ENCODE measurements at regions not wholly inside any gene's neighbourhood (a gene's known extent, or its start where the extent isn't known, plus 50 kb on each side); places are given as distances from the start of the nearest gene placed in this dataset.
A peak's percentile ranks its signal among the peaks of the same experiment; 100 is the strongest.

- peaks cover 19% of the 10 kb centered on the region for H3K4me1 Mint-ChIP-seq
- H3K4me3 Mint-ChIP-seq = no peak overlapping the region
- DNase-seq (no peak), ATAC-seq (no peak)
- H3K27ac Mint-ChIP-seq = no peak overlapping the region
- H3K36me3 Mint-ChIP-seq (ENCODE audit: low read depth) = peaks cover 17% of the 10 kb centered on the region
- no peaks in the 10 kb centered on the region for H3K27me3 Mint-ChIP-seq
- H3K9me3 Mint-ChIP-seq = peaks cover 15% of the 10 kb centered on the region
Observed at GRCh38 chr6:131399433-131399832, 173.6 kb upstream of the ARG1 start.

GRCh38 chr6:131400054-131400778, 172.8 kb upstream of the ARG1 start:
- Mint-ChIP-seq H3K4me1 (peaks cover 19% of the 10 kb centered on the region), H3K9me3 (peaks cover 10% of the 10 kb centered on the region), H3K27ac (peak overlapping the region; percentile 62), H3K4me3 (no peak overlapping the region), H3K27me3 (no peaks in the 10 kb centered on the region), H3K36me3 (ENCODE audit: low read depth) (peaks cover 17% of the 10 kb centered on the region)
- no peak for DNase-seq
- ATAC-seq = peak; percentile 76

- peaks cover 17% of the 10 kb centered on the region for H3K36me3 Mint-ChIP-seq (ENCODE audit: low read depth)
- peak overlapping the region; percentile 62 for H3K27ac Mint-ChIP-seq
Observed at GRCh38 chr6:131400779-131401496, 172.1 kb upstream of the ARG1 start.

GRCh38 chr6:131408811-131409210, 164.2 kb upstream of the ARG1 start:
- Mint-ChIP-seq H3K36me3 (ENCODE audit: low read depth) (peaks cover 14% of the 10 kb centered on the region), H3K4me1 (peaks cover 10% of the 10 kb centered on the region), H3K4me3 (no peak overlapping the region), H3K27ac (no peak overlapping the region), H3K9me3 (peaks cover 17% of the 10 kb centered on the region), H3K27me3 (no peaks in the 10 kb centered on the region)
- ATAC-seq (no peak), DNase-seq (no peak)

More at GRCh38 chr6:131400779-131401496, 172.1 kb upstream of the ARG1 start:
- peaks cover 19% of the 10 kb centered on the region for H3K4me1 Mint-ChIP-seq
- peaks cover 10% of the 10 kb centered on the region for H3K9me3 Mint-ChIP-seq
- ATAC-seq = no peak
- no peaks in the 10 kb centered on the region for H3K27me3 Mint-ChIP-seq
- no peak for DNase-seq
- no peak overlapping the region for H3K4me3 Mint-ChIP-seq

- Mint-ChIP-seq H3K27ac (no peak overlapping the region), H3K4me1 (peaks cover 24% of the 10 kb centered on the region), H3K36me3 (ENCODE audit: low read depth) (peaks cover 14% of the 10 kb centered on the region), H3K4me3 (no peak overlapping the region), H3K27me3 (no peaks in the 10 kb centered on the region), H3K9me3 (peaks cover 17% of the 10 kb centered on the region)
- DNase-seq (no peak), ATAC-seq (no peak)
Observed at GRCh38 chr6:131410785-131411184, 162.2 kb upstream of the ARG1 start.

GRCh38 chr6:131412960-131413830, 159.8 kb upstream of the ARG1 start:
- H3K36me3 Mint-ChIP-seq (ENCODE audit: low read depth) = peaks cover 16% of the 10 kb centered on the region
- no peak overlapping the region for H3K27ac Mint-ChIP-seq
- H3K4me3 Mint-ChIP-seq = no peak overlapping the region
- no peaks in the 10 kb centered on the region for H3K27me3 Mint-ChIP-seq
- ATAC-seq = peak; percentile 59
- no peak for DNase-seq
- peaks cover 17% of the 10 kb centered on the region for H3K9me3 Mint-ChIP-seq
- H3K4me1 Mint-ChIP-seq = peaks cover 43% of the 10 kb centered on the region

GRCh38 chr6:131413831-131414191, 159.2 kb upstream of the ARG1 start:
- no peak overlapping the region for H3K4me3 Mint-ChIP-seq
- DNase-seq (no peak), ATAC-seq (no peak)
- H3K9me3 Mint-ChIP-seq = peaks cover 17% of the 10 kb centered on the region
- no peak overlapping the region for H3K27ac Mint-ChIP-seq
- peaks cover 48% of the 10 kb centered on the region for H3K4me1 Mint-ChIP-seq
- H3K36me3 Mint-ChIP-seq (ENCODE audit: low read depth) = peaks cover 16% of the 10 kb centered on the region
- no peaks in the 10 kb centered on the region for H3K27me3 Mint-ChIP-seq

GRCh38 chr6:131414956-131415355, 158.1 kb upstream of the ARG1 start:
- Mint-ChIP-seq H3K4me3 (no peak overlapping the region), H3K36me3 (ENCODE audit: low read depth) (peaks cover 15% of the 10 kb centered on the region), H3K9me3 (peaks cover 17% of the 10 kb centered on the region), H3K4me1 (peaks cover 60% of the 10 kb centered on the region), H3K27me3 (no peaks in the 10 kb centered on the region), H3K27ac (no peak overlapping the region)
- DNase-seq = no peak
- no peak for ATAC-seq

GRCh38 chr6:131418441-131418840, 154.6 kb upstream of the ARG1 start:
- Mint-ChIP-seq H3K27ac (no peak overlapping the region), H3K27me3 (no peaks in the 10 kb centered on the region), H3K36me3 (ENCODE audit: low read depth) (peaks cover 11% of the 10 kb centered on the region), H3K9me3 (no peaks in the 10 kb centered on the region), H3K4me1 (peaks cover 60% of the 10 kb centered on the region), H3K4me3 (no peak overlapping the region)
- DNase-seq (no peak), ATAC-seq (no peak)

GRCh38 chr6:131419702-131420101, 153.3 kb upstream of the ARG1 start:
- peak; percentile 86 for ATAC-seq

GRCh38 chr6:131424016-131424415, 149.0 kb upstream of the ARG1 start:
- Mint-ChIP-seq H3K4me1 (peaks cover 34% of the 10 kb centered on the region), H3K4me3 (no peak overlapping the region), H3K27ac (no peak overlapping the region), H3K9me3 (peaks cover 6% of the 10 kb centered on the region), H3K36me3 (ENCODE audit: low read depth) (peaks cover 15% of the 10 kb centered on the region), H3K27me3 (no peaks in the 10 kb centered on the region)
- no peak for ATAC-seq
- no peak for DNase-seq

More at GRCh38 chr6:131419702-131420101, 153.3 kb upstream of the ARG1 start:
- Mint-ChIP-seq H3K27me3 (no peaks in the 10 kb centered on the region), H3K27ac (peak overlapping the region; percentile 90), H3K9me3 (no peaks in the 10 kb centered on the region), H3K4me3 (peak overlapping the region; percentile 33), H3K4me1 (peaks cover 51% of the 10 kb centered on the region), H3K36me3 (ENCODE audit: low read depth) (peaks cover 11% of the 10 kb centered on the region)
- DNase-seq = no peak

GRCh38 chr6:131424475-131424874, 148.6 kb upstream of the ARG1 start:
- Mint-ChIP-seq H3K9me3 (peaks cover 6% of the 10 kb centered on the region), H3K4me1 (peaks cover 29% of the 10 kb centered on the region), H3K4me3 (no peak overlapping the region), H3K27me3 (no peaks in the 10 kb centered on the region), H3K36me3 (ENCODE audit: low read depth) (peaks cover 19% of the 10 kb centered on the region), H3K27ac (no peak overlapping the region)
- no peak for DNase-seq
- ATAC-seq = no peak

GRCh38 chr6:131427434-131428058, 145.5 kb upstream of the ARG1 start:
- ATAC-seq = no peak
- no peaks in the 10 kb centered on the region for H3K27me3 Mint-ChIP-seq
- no peak for DNase-seq
- peaks cover 14% of the 10 kb centered on the region for H3K36me3 Mint-ChIP-seq (ENCODE audit: low read depth)
- H3K9me3 Mint-ChIP-seq = peaks cover 6% of the 10 kb centered on the region
- peaks cover 20% of the 10 kb centered on the region for H3K4me1 Mint-ChIP-seq
- no peak overlapping the region for H3K4me3 Mint-ChIP-seq
- no peak overlapping the region for H3K27ac Mint-ChIP-seq

- ATAC-seq = no peak
- Mint-ChIP-seq H3K36me3 (ENCODE audit: low read depth) (peaks cover 24% of the 10 kb centered on the region), H3K27me3 (no peaks in the 10 kb centered on the region), H3K4me1 (peaks cover 20% of the 10 kb centered on the region), H3K27ac (no peak overlapping the region), H3K4me3 (no peak overlapping the region), H3K9me3 (peaks cover 17% of the 10 kb centered on the region)
- no peak for DNase-seq
Observed at GRCh38 chr6:131430531-131430930, 142.5 kb upstream of the ARG1 start.
